Naive thymus-derived CD4-positive, alpha-beta T cell (primary cell): ENCODE measurements at regions not wholly inside any gene's neighbourhood (a gene's known extent, or its start where the extent isn't known, plus 50 kb on each side); places are given as distances from the start of the nearest gene placed in this dataset.

ENCODE experiments used
- ATAC-seq: fragments of 150-1000 bp; cut with Tn5 transposase; 2 replicates; pipeline ENCODE4 v1.10.0; 2021; ENCODE audit warnings: mild to moderate bottlenecking, moderate library complexity
- CTCF ChIA-PET: fragments of 350-600 bp; sonication (Branson Sonifier 250); formaldehyde crosslinking; loops from one replicate; lab custom pipeline; 2021; ENCODE audit warnings: antibody characterized with exemption; lab: Charles Lee
- POLR2A ChIA-PET: fragments of 350-600 bp; sonication (Branson Sonifier 250); formaldehyde crosslinking; loops from one replicate; lab custom pipeline; 2021; ENCODE audit warnings: antibody characterized with exemption, inconsistent platforms; lab: Charles Lee
- DNase-seq, 9 donors: peaks; one replicate each; pipeline versions ENCODE4 v3.0.0 to v3.0.0-alpha.2; 2020 to 2022; ENCODE audit warnings: mixed read lengths in 1 of 9
- H3K27ac ChIP-seq: one replicate; pipeline ENCODE4 v1.7.0; 2013; ENCODE audit warnings: mild to moderate bottlenecking, low read depth, low read length, moderate library complexity
- H3K27me3 ChIP-seq, 2 donors: one replicate each; pipeline ENCODE4 v1.7.0; 2013; ENCODE audit warnings: low read length in 2 of 2, mild to moderate bottlenecking in 2 of 2, moderate library complexity in 2 of 2; ENCODE audit not compliant: control insufficient read depth in 2 of 2, insufficient read depth in 2 of 2
- H3K36me3 ChIP-seq, 3 experiments: 1 replicate in 2 of 3; 2 replicates in 1 of 3; pipeline ENCODE4 v1.7.0; 2013; ENCODE audit warnings: low read length in 3 of 3, mild to moderate bottlenecking in 3 of 3, moderate library complexity in 1 of 3; ENCODE audit not compliant: insufficient read depth in 3 of 3, control insufficient read depth in 2 of 3
- H3K4me1 ChIP-seq, 2 donors: one replicate each; pipeline ENCODE4 v1.7.0; 2013; ENCODE audit warnings: low read length in 2 of 2, mild to moderate bottlenecking in 2 of 2, moderate library complexity in 1 of 2; ENCODE audit not compliant: control insufficient read depth in 2 of 2, insufficient read depth in 2 of 2
- H3K4me3 ChIP-seq: 2 replicates; pipeline ENCODE4 v1.7.0; 2013; ENCODE audit warnings: mild to moderate bottlenecking, low read length
- H3K9me3 ChIP-seq, 3 experiments: 1 replicate in 2 of 3; 2 replicates in 1 of 3; pipeline ENCODE4 v1.7.0; 2013; ENCODE audit warnings: low read length in 3 of 3; ENCODE audit not compliant: control insufficient read depth in 2 of 3
- H3K27ac Mint-ChIP-seq, 9 donors: one replicate each; pipeline ENCODE4 v1.8.0; 2020 to 2022; ENCODE audit warnings: mixed read lengths in 9 of 9, mild to moderate bottlenecking in 8 of 9, moderate library complexity in 5 of 9, inconsistent platforms in 2 of 9
- H3K27me3 Mint-ChIP-seq, 5 donors: one replicate each; pipeline ENCODE4 v1.8.0; 2021 to 2022; ENCODE audit warnings: mixed read lengths in 5 of 5, mild to moderate bottlenecking in 1 of 5
- H3K36me3 Mint-ChIP-seq, 5 donors: one replicate each; pipeline ENCODE4 v1.8.0; 2020 to 2022; ENCODE audit warnings: mixed read lengths in 5 of 5, mild to moderate bottlenecking in 3 of 5, inconsistent platforms in 1 of 5
- H3K4me1 Mint-ChIP-seq, 7 donors: one replicate each; pipeline ENCODE4 v1.8.0; 2020 to 2022; ENCODE audit warnings: mixed read lengths in 7 of 7, mild to moderate bottlenecking in 3 of 7, inconsistent platforms in 1 of 7
- H3K4me3 Mint-ChIP-seq, 10 donors: one replicate each; pipeline ENCODE4 v1.8.0; 2020 to 2022; ENCODE audit warnings: mild to moderate bottlenecking in 10 of 10, mixed read lengths in 10 of 10, moderate library complexity in 6 of 10, inconsistent platforms in 2 of 10
- H3K9me3 Mint-ChIP-seq, 11 donors: one replicate each; pipeline ENCODE4 v1.8.0; 2020 to 2022; ENCODE audit warnings: mixed read lengths in 11 of 11, mild to moderate bottlenecking in 4 of 11, inconsistent platforms in 1 of 11, moderate library complexity in 1 of 11
- intact Hi-C, 2 donors: fragments of 100-400 bp; cut with micrococcal nuclease; formaldehyde crosslinking; loops; one replicate each; pipeline ENCODE4 v1.15.1; 2023

DNA sequence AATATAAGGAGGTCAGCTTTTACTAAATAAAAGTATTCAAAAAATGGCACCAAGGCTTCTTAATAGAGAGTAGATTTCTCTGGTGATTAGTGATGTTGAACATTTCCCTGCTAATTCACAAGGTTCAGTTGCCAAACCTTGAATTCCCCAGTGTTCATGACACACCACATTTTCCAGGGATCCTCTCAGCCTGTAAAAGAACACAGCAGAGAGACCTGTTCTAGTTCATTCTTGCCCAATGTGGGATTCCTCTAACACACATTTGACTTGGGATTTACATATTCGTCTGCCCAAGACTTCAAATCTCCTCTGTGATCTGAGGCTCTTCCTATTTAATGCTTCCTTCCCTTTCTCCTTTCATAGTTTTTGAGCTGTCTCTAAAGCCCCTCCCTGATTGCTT is 273.2 kb upstream of the CDH9 start:
- H3K9me3 ChIP-seq = no peaks in the 10 kb centered on the region
- H3K36me3 Mint-ChIP-seq = no peaks in the 10 kb centered on the region
- H3K4me1 Mint-ChIP-seq = no peaks in the 10 kb centered on the region
- H3K27me3 ChIP-seq = no peaks in the 10 kb centered on the region
- ATAC-seq = no peak
- H3K27ac ChIP-seq = no peak overlapping the region
- no peaks in the 10 kb centered on the region for H3K4me1 ChIP-seq
- ChIA-PET POLR2A (no interaction called here), CTCF (no interaction called here)
- no peaks in the 10 kb centered on the region for H3K27me3 Mint-ChIP-seq
- no peak overlapping the region for H3K4me3 ChIP-seq
- H3K9me3 Mint-ChIP-seq = peaks cover 0 to 15% (median 2%) of the 10 kb centered on the region in 11 donors
- H3K36me3 ChIP-seq = no peaks in the 10 kb centered on the region
- DNase-seq = no peak
- intact Hi-C loops = no loop called here
- H3K4me3 Mint-ChIP-seq = no peak overlapping the region
- H3K27ac Mint-ChIP-seq = no peak overlapping the region

- Mint-ChIP-seq H3K27me3 (no peaks in the 10 kb centered on the region), H3K4me1 (no peaks in the 10 kb centered on the region), H3K36me3 (no peaks in the 10 kb centered on the region), H3K27ac (no peak overlapping the region), H3K4me3 (no peak overlapping the region), H3K9me3 (peaks cover 0 to 15% (median 2%) of the 10 kb centered on the region in 11 donors)
- Histone ChIP-seq H3K36me3 (no peaks in the 10 kb centered on the region), H3K4me1 (no peaks in the 10 kb centered on the region), H3K27ac (no peak overlapping the region), H3K27me3 (no peaks in the 10 kb centered on the region), H3K4me3 (no peak overlapping the region), H3K9me3 (no peaks in the 10 kb centered on the region)
- ChIA-PET CTCF (no interaction called here), POLR2A (interaction anchor here (0.8 kb wide), 1 partner anchor 93 kb away, joined by 3 read pairs; no protein-coding TSS in a partner anchor)
- no peak for ATAC-seq
- intact Hi-C loops = no loop called here
- DNase-seq = no peak
Observed at GRCh38 chr5:27308153-27308552, 269.8 kb upstream of the CDH9 start.

- ChIA-PET POLR2A (no interaction called here), CTCF (no interaction called here)
- Histone ChIP-seq H3K4me3 (no peak overlapping the region), H3K27me3 (no peaks in the 10 kb centered on the region), H3K36me3 (no peaks in the 10 kb centered on the region), H3K9me3 (no peaks in the 10 kb centered on the region), H3K27ac (no peak overlapping the region), H3K4me1 (no peaks in the 10 kb centered on the region)
- Mint-ChIP-seq H3K27ac (no peak overlapping the region), H3K4me3 (no peak overlapping the region), H3K27me3 (no peaks in the 10 kb centered on the region), H3K4me1 (no peaks in the 10 kb centered on the region), H3K9me3 (peaks cover 0 to 29% (median 6%) of the 10 kb centered on the region in 11 donors), H3K36me3 (no peaks in the 10 kb centered on the region)
- DNase-seq (no peak), ATAC-seq (no peak)
- intact Hi-C loops = no loop called here
Observed at GRCh38 chr5:27290172-27290571, 251.8 kb upstream of the CDH9 start.

- H3K27me3 Mint-ChIP-seq = no peaks in the 10 kb centered on the region
- POLR2A ChIA-PET = no interaction called here
- CTCF ChIA-PET = no interaction called here
- no peaks in the 10 kb centered on the region for H3K27me3 ChIP-seq
- H3K4me1 Mint-ChIP-seq = no peaks in the 10 kb centered on the region
- no peaks in the 10 kb centered on the region for H3K9me3 ChIP-seq
- ATAC-seq (no peak), DNase-seq (no peak)
- H3K36me3 Mint-ChIP-seq = no peaks in the 10 kb centered on the region
- peaks cover 2 to 28% (median 7%) of the 10 kb centered on the region in 11 donors for H3K9me3 Mint-ChIP-seq
- no peak overlapping the region for H3K4me3 Mint-ChIP-seq
- H3K36me3 ChIP-seq = no peaks in the 10 kb centered on the region
- intact Hi-C loops = no loop called here
- no peak overlapping the region for H3K27ac ChIP-seq
- no peaks in the 10 kb centered on the region for H3K4me1 ChIP-seq
- H3K4me3 ChIP-seq = no peak overlapping the region
- no peak overlapping the region for H3K27ac Mint-ChIP-seq
Observed at GRCh38 chr5:27276119-27276518, 237.7 kb upstream of the CDH9 start.

- Mint-ChIP-seq H3K9me3 (peaks cover 2 to 29% (median 7%) of the 10 kb centered on the region in 11 donors), H3K4me1 (no peaks in the 10 kb centered on the region), H3K4me3 (no peak overlapping the region), H3K27ac (no peak overlapping the region), H3K36me3 (no peaks in the 10 kb centered on the region), H3K27me3 (no peaks in the 10 kb centered on the region)
- intact Hi-C loops = no loop called here
- Histone ChIP-seq H3K27ac (no peak overlapping the region), H3K27me3 (no peaks in the 10 kb centered on the region), H3K9me3 (no peaks in the 10 kb centered on the region), H3K4me1 (no peaks in the 10 kb centered on the region), H3K4me3 (no peak overlapping the region), H3K36me3 (no peaks in the 10 kb centered on the region)
- POLR2A ChIA-PET = no interaction called here
- CTCF ChIA-PET = no interaction called here
- DNase-seq = no peak
- ATAC-seq = no peak
Observed at GRCh38 chr5:27275345-27275744, 237.0 kb upstream of the CDH9 start.

DNA sequence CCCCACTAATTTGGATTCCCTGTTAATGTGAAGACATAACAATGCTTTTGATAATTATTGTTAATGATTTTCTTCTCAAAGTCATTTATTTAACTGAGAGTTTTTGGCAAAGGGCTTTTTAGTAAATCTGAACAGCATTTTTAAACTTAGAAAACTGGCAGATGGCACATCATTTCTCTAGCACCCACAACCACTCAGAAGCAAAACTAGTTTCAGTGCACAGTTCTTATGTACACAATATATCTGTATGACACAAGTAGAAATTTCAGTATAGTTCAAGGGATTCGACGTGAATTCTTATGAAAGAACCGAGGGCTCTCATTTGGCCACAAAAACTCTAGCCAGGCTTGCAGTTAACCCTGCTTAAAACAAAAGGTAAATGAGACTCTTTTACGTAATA is 231.4 kb upstream of the CDH9 start:
- H3K36me3 ChIP-seq = no peaks in the 10 kb centered on the region
- H3K9me3 Mint-ChIP-seq = peaks cover 3 to 20% (median 10%) of the 10 kb centered on the region in 11 donors
- no peak overlapping the region for H3K27ac ChIP-seq
- no peaks in the 10 kb centered on the region for H3K27me3 Mint-ChIP-seq
- no peaks in the 10 kb centered on the region for H3K27me3 ChIP-seq
- DNase-seq = no peak
- H3K27ac Mint-ChIP-seq = no peak overlapping the region
- intact Hi-C loops = no loop called here
- CTCF ChIA-PET = no interaction called here
- no peaks in the 10 kb centered on the region for H3K4me1 Mint-ChIP-seq
- no peaks in the 10 kb centered on the region for H3K36me3 Mint-ChIP-seq
- peaks cover 0 to 3% (median 0%) of the 10 kb centered on the region in 3 experiments for H3K9me3 ChIP-seq
- H3K4me3 Mint-ChIP-seq = no peak overlapping the region
- no peak for ATAC-seq
- no peak overlapping the region for H3K4me3 ChIP-seq
- POLR2A ChIA-PET = no interaction called here
- no peaks in the 10 kb centered on the region for H3K4me1 ChIP-seq

GRCh38 chr5:27267209-27267824 is 228.9 kb upstream of the CDH9 start:
- Mint-ChIP-seq H3K27ac (no peak overlapping the region), H3K27me3 (no peaks in the 10 kb centered on the region), H3K4me3 (no peak overlapping the region), H3K4me1 (no peaks in the 10 kb centered on the region), H3K9me3 (peaks cover 0 to 30% (median 15%) of the 10 kb centered on the region in 11 donors), H3K36me3 (no peaks in the 10 kb centered on the region)
- no peak overlapping the region for H3K4me3 ChIP-seq
- no peaks in the 10 kb centered on the region for H3K36me3 ChIP-seq
- POLR2A ChIA-PET = no interaction called here
- CTCF ChIA-PET = no interaction called here
- intact Hi-C loops = no loop called here
- no peak overlapping the region for H3K27ac ChIP-seq
- no peaks in the 10 kb centered on the region for H3K4me1 ChIP-seq
- H3K9me3 ChIP-seq = peaks cover 0 to 9% (median 0%) of the 10 kb centered on the region in 3 experiments
- no peak for ATAC-seq
- H3K27me3 ChIP-seq = no peaks in the 10 kb centered on the region
- DNase-seq = no peak
